Stimulated activated CD4-positive, alpha-beta T cell treated with anti-CD3 and anti-CD28 coated beads, Interleukin-1b, Interleukin-23, amount 100 ng/mL, for 1 hour (primary cell): ENCODE measurements at regions not wholly inside any gene's neighbourhood (a gene's known extent, or its start where the extent isn't known, plus 50 kb on each side); places are given as distances from the start of the nearest gene placed in this dataset.
"Not testable (repeated sequence)": the region's sequence is repeated elsewhere in the genome, so short reads cannot be mapped to it uniquely, and the experiment has no call there.

ENCODE experiments used
- DNase-seq, 2 donors: peaks; one replicate each; pipeline ENCODE4 v3.0.0-alpha.2; 2020; ENCODE audit warnings: low read depth in 2 of 2

- no peak for DNase-seq
Measured at GRCh38 chr5:164277720-164278119, 772.3 kb downstream of the MAT2B start.

- DNase-seq = no peak
Measured at GRCh38 chr5:164289526-164289925, 784.1 kb downstream of the MAT2B start.

- no peak for DNase-seq
Measured at GRCh38 chr5:164296603-164297080, 791.2 kb downstream of the MAT2B start.

- no peak for DNase-seq
Measured at GRCh38 chr5:164298165-164298564, 792.7 kb downstream of the MAT2B start.

GRCh38 chr5:164300295-164300694 lies 794.9 kb downstream of the MAT2B start:
- no peak for DNase-seq

GRCh38 chr5:164301136-164301535 lies 795.7 kb downstream of the MAT2B start:
- no peak for DNase-seq

GRCh38 chr5:164301708-164302107 lies 796.3 kb downstream of the MAT2B start:
- DNase-seq = no peak

GRCh38 chr5:164302533-164303235 lies 797.3 kb downstream of the MAT2B start:
- no peak for DNase-seq

GRCh38 chr5:164303646-164304215 lies 798.3 kb downstream of the MAT2B start:
- no peak for DNase-seq

GRCh38 chr5:164306662-164307061 lies 801.2 kb downstream of the MAT2B start:
- DNase-seq = no peak

- no peak for DNase-seq
Measured at GRCh38 chr5:164312801-164313200, 807.4 kb downstream of the MAT2B start.

GRCh38 chr5:164317676-164318075 lies 812.3 kb downstream of the MAT2B start:
- DNase-seq = no peak

GRCh38 chr5:164319161-164319560 lies 813.7 kb downstream of the MAT2B start:
- DNase-seq = no peak

- DNase-seq = no peak
Measured at GRCh38 chr5:164324239-164324638, 818.8 kb downstream of the MAT2B start.

- DNase-seq = no peak
Measured at GRCh38 chr5:164326219-164326618, 820.8 kb downstream of the MAT2B start.

- DNase-seq = not testable (repeated sequence)
Measured at GRCh38 chr5:164327166-164327565, 821.7 kb downstream of the MAT2B start.

- DNase-seq = no peak
Measured at GRCh38 chr5:164332349-164333196, 827.2 kb downstream of the MAT2B start.

- DNase-seq = no peak
Measured at GRCh38 chr5:164335837-164336236, 830.4 kb downstream of the MAT2B start.

- DNase-seq = no peak
Measured at GRCh38 chr5:164336276-164336675, 830.9 kb downstream of the MAT2B start.

GRCh38 chr5:164336906-164337305 lies 831.5 kb downstream of the MAT2B start:
- no peak for DNase-seq

- DNase-seq = no peak
Measured at GRCh38 chr5:164341056-164341619, 835.7 kb downstream of the MAT2B start.

GRCh38 chr5:164345173-164345849 lies 839.9 kb downstream of the MAT2B start:
- DNase-seq = no peak
